ENCODE measurements at regions not wholly inside any gene's neighbourhood (a gene's known extent, or its start where the extent isn't known, plus 50 kb on each side); places are given as distances from the start of the nearest gene placed in this dataset.

GRCh38 chr2:146964494-146964893, 880.3 kb upstream of the ACVR2A start:
- no peaks in the 10 kb centered on the region for H3K4me1 ChIP-seq (ENCODE audit: control insufficient read depth in 5 of 5, insufficient read depth in 5 of 5, low read length in 5 of 5)
- H3K36me3 ChIP-seq (ENCODE audit: control insufficient read depth in 5 of 5, insufficient read depth in 5 of 5, low read length in 5 of 5): no peaks in the 10 kb centered on the region
- H3K4me3 ChIP-seq (ENCODE audit: low read depth in 1 of 5, low read length in 5 of 5): no peak overlapping the region
- H3K9ac ChIP-seq (ENCODE audit: low read length in 5 of 5): no peak overlapping the region
- H3K27me3 ChIP-seq (ENCODE audit: control insufficient read depth in 5 of 5, insufficient read depth in 4 of 5, low read length in 5 of 5): no peaks in the 10 kb centered on the region
- H3K27ac ChIP-seq (ENCODE audit: low read depth, low read length): no peak overlapping the region
- peaks cover 0 to 2% (median 0%) of the 10 kb centered on the region in 5 donors for H3K9me3 ChIP-seq (ENCODE audit: control insufficient read depth in 5 of 5, low read length in 5 of 5)

GRCh38 chr2:146954544-146954943, 890.3 kb upstream of the ACVR2A start:
- no peaks in the 10 kb centered on the region for H3K27me3 ChIP-seq (ENCODE audit: control insufficient read depth in 5 of 5, insufficient read depth in 4 of 5, low read length in 5 of 5)
- no peak overlapping the region for H3K9ac ChIP-seq (ENCODE audit: low read length in 5 of 5)
- H3K27ac ChIP-seq (ENCODE audit: low read depth, low read length): no peak overlapping the region
- H3K4me1 ChIP-seq (ENCODE audit: control insufficient read depth in 5 of 5, insufficient read depth in 5 of 5, low read length in 5 of 5): no peaks in the 10 kb centered on the region
- H3K9me3 ChIP-seq (ENCODE audit: control insufficient read depth in 5 of 5, low read length in 5 of 5): no peaks in the 10 kb centered on the region
- no peak overlapping the region for H3K4me3 ChIP-seq (ENCODE audit: low read depth in 1 of 5, low read length in 5 of 5)
- H3K36me3 ChIP-seq (ENCODE audit: control insufficient read depth in 5 of 5, insufficient read depth in 5 of 5, low read length in 5 of 5): no peaks in the 10 kb centered on the region

GRCh38 chr2:146952696-146953095, 892.1 kb upstream of the ACVR2A start:
- no peak overlapping the region for H3K27ac ChIP-seq (ENCODE audit: low read depth, low read length)

GRCh38 chr2:146950911-146951310, 893.9 kb upstream of the ACVR2A start:
- no peak overlapping the region for H3K27ac ChIP-seq (ENCODE audit: low read depth, low read length)
- H3K4me3 ChIP-seq (ENCODE audit: low read depth in 1 of 5, low read length in 5 of 5): no peak overlapping the region
- no peaks in the 10 kb centered on the region for H3K4me1 ChIP-seq (ENCODE audit: control insufficient read depth in 5 of 5, insufficient read depth in 5 of 5, low read length in 5 of 5)
- no peaks in the 10 kb centered on the region for H3K9me3 ChIP-seq (ENCODE audit: control insufficient read depth in 5 of 5, low read length in 5 of 5)
- H3K36me3 ChIP-seq (ENCODE audit: control insufficient read depth in 5 of 5, insufficient read depth in 5 of 5, low read length in 5 of 5): no peaks in the 10 kb centered on the region
- H3K9ac ChIP-seq (ENCODE audit: low read length in 5 of 5): no peak overlapping the region
- H3K27me3 ChIP-seq (ENCODE audit: control insufficient read depth in 5 of 5, insufficient read depth in 4 of 5, low read length in 5 of 5): no peaks in the 10 kb centered on the region

More at GRCh38 chr2:146952696-146953095, 892.1 kb upstream of the ACVR2A start:
- H3K9me3 ChIP-seq (ENCODE audit: control insufficient read depth in 5 of 5, low read length in 5 of 5): no peaks in the 10 kb centered on the region
- H3K4me3 ChIP-seq (ENCODE audit: low read depth in 1 of 5, low read length in 5 of 5): no peak overlapping the region
- H3K36me3 ChIP-seq (ENCODE audit: control insufficient read depth in 5 of 5, insufficient read depth in 5 of 5, low read length in 5 of 5): no peaks in the 10 kb centered on the region
- no peak overlapping the region for H3K9ac ChIP-seq (ENCODE audit: low read length in 5 of 5)
- no peaks in the 10 kb centered on the region for H3K4me1 ChIP-seq (ENCODE audit: control insufficient read depth in 5 of 5, insufficient read depth in 5 of 5, low read length in 5 of 5)
- H3K27me3 ChIP-seq (ENCODE audit: control insufficient read depth in 5 of 5, insufficient read depth in 4 of 5, low read length in 5 of 5): no peaks in the 10 kb centered on the region

- H3K4me3 ChIP-seq (ENCODE audit: low read depth in 1 of 5, low read length in 5 of 5): no peak overlapping the region
- no peak overlapping the region for H3K9ac ChIP-seq (ENCODE audit: low read length in 5 of 5)
- H3K36me3 ChIP-seq (ENCODE audit: control insufficient read depth in 5 of 5, insufficient read depth in 5 of 5, low read length in 5 of 5): no peaks in the 10 kb centered on the region
- H3K27ac ChIP-seq (ENCODE audit: low read depth, low read length): no peak overlapping the region
- H3K9me3 ChIP-seq (ENCODE audit: control insufficient read depth in 5 of 5, low read length in 5 of 5): no peaks in the 10 kb centered on the region
- H3K27me3 ChIP-seq (ENCODE audit: control insufficient read depth in 5 of 5, insufficient read depth in 4 of 5, low read length in 5 of 5): no peaks in the 10 kb centered on the region
- no peaks in the 10 kb centered on the region for H3K4me1 ChIP-seq (ENCODE audit: control insufficient read depth in 5 of 5, insufficient read depth in 5 of 5, low read length in 5 of 5)
Observed at GRCh38 chr2:146950361-146950760, 894.5 kb upstream of the ACVR2A start.

- Histone ChIP-seq H3K27ac (ENCODE audit: low read depth, low read length) (no peak overlapping the region), H3K4me1 (ENCODE audit: control insufficient read depth in 5 of 5, insufficient read depth in 5 of 5, low read length in 5 of 5) (no peaks in the 10 kb centered on the region), H3K27me3 (ENCODE audit: control insufficient read depth in 5 of 5, insufficient read depth in 4 of 5, low read length in 5 of 5) (no peaks in the 10 kb centered on the region), H3K4me3 (ENCODE audit: low read depth in 1 of 5, low read length in 5 of 5) (no peak overlapping the region), H3K9me3 (ENCODE audit: control insufficient read depth in 5 of 5, low read length in 5 of 5) (no peaks in the 10 kb centered on the region), H3K36me3 (ENCODE audit: control insufficient read depth in 5 of 5, insufficient read depth in 5 of 5, low read length in 5 of 5) (no peaks in the 10 kb centered on the region), H3K9ac (ENCODE audit: low read length in 5 of 5) (no peak overlapping the region)
Observed at GRCh38 chr2:146949400-146949799, 895.4 kb upstream of the ACVR2A start.

GRCh38 chr2:146944601-146945000, 900.2 kb upstream of the ACVR2A start:
- H3K4me3 ChIP-seq (ENCODE audit: low read depth in 1 of 5, low read length in 5 of 5): no peak overlapping the region
- no peak overlapping the region for H3K9ac ChIP-seq (ENCODE audit: low read length in 5 of 5)
- no peak overlapping the region for H3K27ac ChIP-seq (ENCODE audit: low read depth, low read length)
- H3K9me3 ChIP-seq (ENCODE audit: control insufficient read depth in 5 of 5, low read length in 5 of 5): no peaks in the 10 kb centered on the region
- no peaks in the 10 kb centered on the region for H3K27me3 ChIP-seq (ENCODE audit: control insufficient read depth in 5 of 5, insufficient read depth in 4 of 5, low read length in 5 of 5)
- H3K4me1 ChIP-seq (ENCODE audit: control insufficient read depth in 5 of 5, insufficient read depth in 5 of 5, low read length in 5 of 5): peaks cover 0 to 12% (median 9%) of the 10 kb centered on the region in 5 donors
- no peaks in the 10 kb centered on the region for H3K36me3 ChIP-seq (ENCODE audit: control insufficient read depth in 5 of 5, insufficient read depth in 5 of 5, low read length in 5 of 5)

GRCh38 chr2:146939991-146940685, 904.7 kb upstream of the ACVR2A start:
- no peaks in the 10 kb centered on the region for H3K9me3 ChIP-seq (ENCODE audit: control insufficient read depth in 5 of 5, low read length in 5 of 5)
- peak overlapping the region in 1 of 5 donors; percentile 18 for H3K4me3 ChIP-seq (ENCODE audit: low read depth in 1 of 5, low read length in 5 of 5)
- no peaks in the 10 kb centered on the region for H3K36me3 ChIP-seq (ENCODE audit: control insufficient read depth in 5 of 5, insufficient read depth in 5 of 5, low read length in 5 of 5)
- peak overlapping the region; percentile 3 for H3K27ac ChIP-seq (ENCODE audit: low read depth, low read length)
- no peaks in the 10 kb centered on the region for H3K27me3 ChIP-seq (ENCODE audit: control insufficient read depth in 5 of 5, insufficient read depth in 4 of 5, low read length in 5 of 5)
- H3K9ac ChIP-seq (ENCODE audit: low read length in 5 of 5): no peak overlapping the region
- peaks cover 0 to 13% (median 10%) of the 10 kb centered on the region in 5 donors for H3K4me1 ChIP-seq (ENCODE audit: control insufficient read depth in 5 of 5, insufficient read depth in 5 of 5, low read length in 5 of 5)

- Histone ChIP-seq H3K36me3 (ENCODE audit: control insufficient read depth in 5 of 5, insufficient read depth in 5 of 5, low read length in 5 of 5) (no peaks in the 10 kb centered on the region), H3K4me3 (ENCODE audit: low read depth in 1 of 5, low read length in 5 of 5) (no peak overlapping the region), H3K27me3 (ENCODE audit: control insufficient read depth in 5 of 5, insufficient read depth in 4 of 5, low read length in 5 of 5) (no peaks in the 10 kb centered on the region), H3K9ac (ENCODE audit: low read length in 5 of 5) (no peak overlapping the region), H3K27ac (ENCODE audit: low read depth, low read length) (no peak overlapping the region), H3K9me3 (ENCODE audit: control insufficient read depth in 5 of 5, low read length in 5 of 5) (peaks cover 3 to 17% (median 4%) of the 10 kb centered on the region in 5 donors), H3K4me1 (ENCODE audit: control insufficient read depth in 5 of 5, insufficient read depth in 5 of 5, low read length in 5 of 5) (peaks cover 0 to 5% (median 2%) of the 10 kb centered on the region in 5 donors)
Observed at GRCh38 chr2:146934921-146935320, 909.9 kb upstream of the ACVR2A start.

- peaks cover 3 to 17% (median 4%) of the 10 kb centered on the region in 5 donors for H3K9me3 ChIP-seq (ENCODE audit: control insufficient read depth in 5 of 5, low read length in 5 of 5)
- peaks cover 0 to 6% (median 0%) of the 10 kb centered on the region in 5 donors for H3K4me1 ChIP-seq (ENCODE audit: control insufficient read depth in 5 of 5, insufficient read depth in 5 of 5, low read length in 5 of 5)
- no peaks in the 10 kb centered on the region for H3K27me3 ChIP-seq (ENCODE audit: control insufficient read depth in 5 of 5, insufficient read depth in 4 of 5, low read length in 5 of 5)
- H3K9ac ChIP-seq (ENCODE audit: low read length in 5 of 5): no peak overlapping the region
- no peak overlapping the region for H3K4me3 ChIP-seq (ENCODE audit: low read depth in 1 of 5, low read length in 5 of 5)
- no peaks in the 10 kb centered on the region for H3K36me3 ChIP-seq (ENCODE audit: control insufficient read depth in 5 of 5, insufficient read depth in 5 of 5, low read length in 5 of 5)
- no peak overlapping the region for H3K27ac ChIP-seq (ENCODE audit: low read depth, low read length)
Observed at GRCh38 chr2:146931109-146931508, 913.7 kb upstream of the ACVR2A start.
